Suprapubic skin (tissue), 4 donors: ENCODE measurements at regions not wholly inside any gene's neighbourhood (a gene's known extent, or its start where the extent isn't known, plus 50 kb on each side); places are given as distances from the start of the nearest gene placed in this dataset.

Experiments used
- EP300 ChIP-seq: sonication (generic); formaldehyde crosslinking; IDR thresholded peaks from one replicate; pipeline ENCODE4 v1.6.1; 2017; ENCODE audit warnings: antibody characterized with exemption
- POLR2A ChIP-seq, 2 donors: fragments of 450-650 bp; IDR thresholded peaks; one replicate each; pipeline ENCODE4 v1.6.1; 2017; ENCODE audit warnings: antibody characterized with exemption in 2 of 2, mild to moderate bottlenecking in 2 of 2, moderate library complexity in 2 of 2
- POLR2AphosphoS5 ChIP-seq, 3 donors: sonication (generic); formaldehyde crosslinking; IDR thresholded peaks; one replicate each; pipeline ENCODE4 v1.6.1; 2017; ENCODE audit warnings: antibody characterized with exemption in 3 of 3
- TF ChIP-seq, protein P1 (sequence below), 2 donors: fragments of 200-600 bp in 1 of 2; fragments of 450-650 bp in 1 of 2; sonication (generic) in 1 of 2; IDR thresholded peaks; one replicate each; pipeline ENCODE4 v1.5.1; 2016 to 2019; ENCODE audit warnings: antibody characterized with exemption in 2 of 2, mild to moderate bottlenecking in 1 of 2, moderate library complexity in 1 of 2

DNA sequence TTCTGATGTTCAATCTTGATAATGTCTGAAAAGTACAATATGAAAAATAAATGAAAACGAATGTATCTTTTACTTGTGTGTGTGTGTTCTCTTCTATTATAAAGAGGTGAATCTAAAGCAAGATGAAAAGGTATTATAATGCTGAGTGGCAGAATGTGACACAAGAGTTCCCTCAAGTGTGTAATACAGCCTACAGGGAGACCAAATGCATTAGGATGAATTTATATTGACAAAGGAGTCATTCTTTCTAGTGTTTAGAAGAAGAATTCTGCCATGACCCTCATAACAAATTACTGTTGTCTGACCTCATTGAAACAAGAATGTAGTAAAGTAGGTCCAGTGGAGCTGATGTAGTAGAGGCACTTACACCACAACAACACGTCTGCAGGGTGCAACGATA, 1119.0 kb upstream of the CDH10 start:
- TF ChIP-seq, protein P1, sequence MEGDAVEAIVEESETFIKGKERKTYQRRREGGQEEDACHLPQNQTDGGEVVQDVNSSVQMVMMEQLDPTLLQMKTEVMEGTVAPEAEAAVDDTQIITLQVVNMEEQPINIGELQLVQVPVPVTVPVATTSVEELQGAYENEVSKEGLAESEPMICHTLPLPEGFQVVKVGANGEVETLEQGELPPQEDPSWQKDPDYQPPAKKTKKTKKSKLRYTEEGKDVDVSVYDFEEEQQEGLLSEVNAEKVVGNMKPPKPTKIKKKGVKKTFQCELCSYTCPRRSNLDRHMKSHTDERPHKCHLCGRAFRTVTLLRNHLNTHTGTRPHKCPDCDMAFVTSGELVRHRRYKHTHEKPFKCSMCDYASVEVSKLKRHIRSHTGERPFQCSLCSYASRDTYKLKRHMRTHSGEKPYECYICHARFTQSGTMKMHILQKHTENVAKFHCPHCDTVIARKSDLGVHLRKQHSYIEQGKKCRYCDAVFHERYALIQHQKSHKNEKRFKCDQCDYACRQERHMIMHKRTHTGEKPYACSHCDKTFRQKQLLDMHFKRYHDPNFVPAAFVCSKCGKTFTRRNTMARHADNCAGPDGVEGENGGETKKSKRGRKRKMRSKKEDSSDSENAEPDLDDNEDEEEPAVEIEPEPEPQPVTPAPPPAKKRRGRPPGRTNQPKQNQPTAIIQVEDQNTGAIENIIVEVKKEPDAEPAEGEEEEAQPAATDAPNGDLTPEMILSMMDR (IDR thresholded peaks at IDR 0.05) = no peak
- TF ChIP-seq EP300 = no peak
- TF ChIP-seq POLR2A (IDR thresholded peaks at IDR 0.05) = no peak
- no peak for TF ChIP-seq POLR2AphosphoS5 (IDR thresholded peaks at IDR 0.05)
